Cerebellar cortex (tissue), 1 donor: ENCODE measurements at regions not wholly inside any gene's neighbourhood (a gene's known extent, or its start where the extent isn't known, plus 50 kb on each side); places are given as distances from the start of the nearest gene placed in this dataset.

Experiments
- DNase-seq: peaks from one replicate; pipeline ENCODE4 v3.0.0-alpha.2; 2015; ENCODE audit warnings: low spot score

- DNase-seq = no peak
Observed at GRCh38 chr10:76733441-76733936, 904.1 kb downstream of the KCNMA1 start.

- no peak for DNase-seq
Observed at GRCh38 chr10:76732306-76732705, 905.3 kb downstream of the KCNMA1 start.

GRCh38 chr10:76729841-76730487, 907.6 kb downstream of the KCNMA1 start:
- DNase-seq = no peak

- no peak for DNase-seq
Observed at GRCh38 chr10:76729346-76729745, 908.3 kb downstream of the KCNMA1 start.

- DNase-seq = no peak
Observed at GRCh38 chr10:76727038-76727437, 910.6 kb downstream of the KCNMA1 start.

GRCh38 chr10:76723844-76724243, 913.8 kb downstream of the KCNMA1 start:
- no peak for DNase-seq

- DNase-seq = no peak
Observed at GRCh38 chr10:76721891-76722505, 915.6 kb downstream of the KCNMA1 start.

- DNase-seq = no peak
Observed at GRCh38 chr10:76719006-76719405, 918.6 kb downstream of the KCNMA1 start.

- DNase-seq = no peak
Observed at GRCh38 chr10:76717141-76717540, 920.5 kb downstream of the KCNMA1 start.

- DNase-seq = no peak
Observed at GRCh38 chr10:76711222-76711997, 926.2 kb downstream of the KCNMA1 start.

- no peak for DNase-seq
Observed at GRCh38 chr10:76700241-76700640, 937.4 kb downstream of the KCNMA1 start.

GRCh38 chr10:76697923-76698322, 939.7 kb downstream of the KCNMA1 start:
- no peak for DNase-seq

- DNase-seq = no peak
Observed at GRCh38 chr10:76695069-76695468, 942.5 kb downstream of the KCNMA1 start.

- no peak for DNase-seq
Observed at GRCh38 chr10:76686201-76686600, 951.4 kb downstream of the KCNMA1 start.

GRCh38 chr10:76684968-76685367, 952.6 kb downstream of the KCNMA1 start:
- no peak for DNase-seq

GRCh38 chr10:76681153-76681552, 956.5 kb downstream of the KCNMA1 start:
- DNase-seq = no peak

GRCh38 chr10:76679030-76679429, 958.6 kb downstream of the KCNMA1 start:
- DNase-seq = no peak

- DNase-seq = peak; percentile 17
Observed at GRCh38 chr10:76675951-76676587, 961.5 kb downstream of the KCNMA1 start.

- DNase-seq = no peak
Observed at GRCh38 chr10:76675561-76675950, 962.1 kb downstream of the KCNMA1 start.

GRCh38 chr10:76667408-76668370, 969.9 kb downstream of the KCNMA1 start:
- DNase-seq = no peak

- no peak for DNase-seq
Observed at GRCh38 chr10:76666891-76667290, 970.7 kb downstream of the KCNMA1 start.
